H1 (cell line): ENCODE measurements at regions not wholly inside any gene's neighbourhood (a gene's known extent, or its start where the extent isn't known, plus 50 kb on each side); places are given as distances from the start of the nearest gene placed in this dataset.

Source experiments
- TEAD4 ChIP-seq: IDR thresholded peaks from 2 replicates; pipeline ENCODE4 v1.6.1; 2012; ENCODE audit warnings: low read depth, low read length, inconsistent platforms, mixed read lengths
- TF ChIP-seq, protein P1 (sequence below): fragments of 300-600 bp; sonication (generic); IDR thresholded peaks from 2 replicates; pipeline ENCODE4 v1.7.1; 2012; ENCODE audit warnings: low read length, moderate library complexity, mild to moderate bottlenecking, inconsistent platforms; ENCODE audit not compliant: insufficient replicate concordance

GRCh38 chr2:51722311-51722710, 690.4 kb upstream of the NRXN1 start (continued):
- TF ChIP-seq, protein P1, sequence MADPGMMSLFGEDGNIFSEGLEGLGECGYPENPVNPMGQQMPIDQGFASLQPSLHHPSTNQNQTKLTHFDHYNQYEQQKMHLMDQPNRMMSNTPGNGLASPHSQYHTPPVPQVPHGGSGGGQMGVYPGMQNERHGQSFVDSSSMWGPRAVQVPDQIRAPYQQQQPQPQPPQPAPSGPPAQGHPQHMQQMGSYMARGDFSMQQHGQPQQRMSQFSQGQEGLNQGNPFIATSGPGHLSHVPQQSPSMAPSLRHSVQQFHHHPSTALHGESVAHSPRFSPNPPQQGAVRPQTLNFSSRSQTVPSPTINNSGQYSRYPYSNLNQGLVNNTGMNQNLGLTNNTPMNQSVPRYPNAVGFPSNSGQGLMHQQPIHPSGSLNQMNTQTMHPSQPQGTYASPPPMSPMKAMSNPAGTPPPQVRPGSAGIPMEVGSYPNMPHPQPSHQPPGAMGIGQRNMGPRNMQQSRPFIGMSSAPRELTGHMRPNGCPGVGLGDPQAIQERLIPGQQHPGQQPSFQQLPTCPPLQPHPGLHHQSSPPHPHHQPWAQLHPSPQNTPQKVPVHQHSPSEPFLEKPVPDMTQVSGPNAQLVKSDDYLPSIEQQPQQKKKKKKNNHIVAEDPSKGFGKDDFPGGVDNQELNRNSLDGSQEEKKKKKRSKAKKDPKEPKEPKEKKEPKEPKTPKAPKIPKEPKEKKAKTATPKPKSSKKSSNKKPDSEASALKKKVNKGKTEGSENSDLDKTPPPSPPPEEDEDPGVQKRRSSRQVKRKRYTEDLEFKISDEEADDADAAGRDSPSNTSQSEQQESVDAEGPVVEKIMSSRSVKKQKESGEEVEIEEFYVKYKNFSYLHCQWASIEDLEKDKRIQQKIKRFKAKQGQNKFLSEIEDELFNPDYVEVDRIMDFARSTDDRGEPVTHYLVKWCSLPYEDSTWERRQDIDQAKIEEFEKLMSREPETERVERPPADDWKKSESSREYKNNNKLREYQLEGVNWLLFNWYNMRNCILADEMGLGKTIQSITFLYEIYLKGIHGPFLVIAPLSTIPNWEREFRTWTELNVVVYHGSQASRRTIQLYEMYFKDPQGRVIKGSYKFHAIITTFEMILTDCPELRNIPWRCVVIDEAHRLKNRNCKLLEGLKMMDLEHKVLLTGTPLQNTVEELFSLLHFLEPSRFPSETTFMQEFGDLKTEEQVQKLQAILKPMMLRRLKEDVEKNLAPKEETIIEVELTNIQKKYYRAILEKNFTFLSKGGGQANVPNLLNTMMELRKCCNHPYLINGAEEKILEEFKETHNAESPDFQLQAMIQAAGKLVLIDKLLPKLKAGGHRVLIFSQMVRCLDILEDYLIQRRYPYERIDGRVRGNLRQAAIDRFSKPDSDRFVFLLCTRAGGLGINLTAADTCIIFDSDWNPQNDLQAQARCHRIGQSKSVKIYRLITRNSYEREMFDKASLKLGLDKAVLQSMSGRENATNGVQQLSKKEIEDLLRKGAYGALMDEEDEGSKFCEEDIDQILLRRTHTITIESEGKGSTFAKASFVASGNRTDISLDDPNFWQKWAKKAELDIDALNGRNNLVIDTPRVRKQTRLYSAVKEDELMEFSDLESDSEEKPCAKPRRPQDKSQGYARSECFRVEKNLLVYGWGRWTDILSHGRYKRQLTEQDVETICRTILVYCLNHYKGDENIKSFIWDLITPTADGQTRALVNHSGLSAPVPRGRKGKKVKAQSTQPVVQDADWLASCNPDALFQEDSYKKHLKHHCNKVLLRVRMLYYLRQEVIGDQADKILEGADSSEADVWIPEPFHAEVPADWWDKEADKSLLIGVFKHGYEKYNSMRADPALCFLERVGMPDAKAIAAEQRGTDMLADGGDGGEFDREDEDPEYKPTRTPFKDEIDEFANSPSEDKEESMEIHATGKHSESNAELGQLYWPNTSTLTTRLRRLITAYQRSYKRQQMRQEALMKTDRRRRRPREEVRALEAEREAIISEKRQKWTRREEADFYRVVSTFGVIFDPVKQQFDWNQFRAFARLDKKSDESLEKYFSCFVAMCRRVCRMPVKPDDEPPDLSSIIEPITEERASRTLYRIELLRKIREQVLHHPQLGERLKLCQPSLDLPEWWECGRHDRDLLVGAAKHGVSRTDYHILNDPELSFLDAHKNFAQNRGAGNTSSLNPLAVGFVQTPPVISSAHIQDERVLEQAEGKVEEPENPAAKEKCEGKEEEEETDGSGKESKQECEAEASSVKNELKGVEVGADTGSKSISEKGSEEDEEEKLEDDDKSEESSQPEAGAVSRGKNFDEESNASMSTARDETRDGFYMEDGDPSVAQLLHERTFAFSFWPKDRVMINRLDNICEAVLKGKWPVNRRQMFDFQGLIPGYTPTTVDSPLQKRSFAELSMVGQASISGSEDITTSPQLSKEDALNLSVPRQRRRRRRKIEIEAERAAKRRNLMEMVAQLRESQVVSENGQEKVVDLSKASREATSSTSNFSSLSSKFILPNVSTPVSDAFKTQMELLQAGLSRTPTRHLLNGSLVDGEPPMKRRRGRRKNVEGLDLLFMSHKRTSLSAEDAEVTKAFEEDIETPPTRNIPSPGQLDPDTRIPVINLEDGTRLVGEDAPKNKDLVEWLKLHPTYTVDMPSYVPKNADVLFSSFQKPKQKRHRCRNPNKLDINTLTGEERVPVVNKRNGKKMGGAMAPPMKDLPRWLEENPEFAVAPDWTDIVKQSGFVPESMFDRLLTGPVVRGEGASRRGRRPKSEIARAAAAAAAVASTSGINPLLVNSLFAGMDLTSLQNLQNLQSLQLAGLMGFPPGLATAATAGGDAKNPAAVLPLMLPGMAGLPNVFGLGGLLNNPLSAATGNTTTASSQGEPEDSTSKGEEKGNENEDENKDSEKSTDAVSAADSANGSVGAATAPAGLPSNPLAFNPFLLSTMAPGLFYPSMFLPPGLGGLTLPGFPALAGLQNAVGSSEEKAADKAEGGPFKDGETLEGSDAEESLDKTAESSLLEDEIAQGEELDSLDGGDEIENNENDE = no peak
- no peak for TF ChIP-seq TEAD4
